ENCODE measurements at regions not wholly inside any gene's neighbourhood (a gene's known extent, or its start where the extent isn't known, plus 50 kb on each side); places are given as distances from the start of the nearest gene placed in this dataset.

DNA sequence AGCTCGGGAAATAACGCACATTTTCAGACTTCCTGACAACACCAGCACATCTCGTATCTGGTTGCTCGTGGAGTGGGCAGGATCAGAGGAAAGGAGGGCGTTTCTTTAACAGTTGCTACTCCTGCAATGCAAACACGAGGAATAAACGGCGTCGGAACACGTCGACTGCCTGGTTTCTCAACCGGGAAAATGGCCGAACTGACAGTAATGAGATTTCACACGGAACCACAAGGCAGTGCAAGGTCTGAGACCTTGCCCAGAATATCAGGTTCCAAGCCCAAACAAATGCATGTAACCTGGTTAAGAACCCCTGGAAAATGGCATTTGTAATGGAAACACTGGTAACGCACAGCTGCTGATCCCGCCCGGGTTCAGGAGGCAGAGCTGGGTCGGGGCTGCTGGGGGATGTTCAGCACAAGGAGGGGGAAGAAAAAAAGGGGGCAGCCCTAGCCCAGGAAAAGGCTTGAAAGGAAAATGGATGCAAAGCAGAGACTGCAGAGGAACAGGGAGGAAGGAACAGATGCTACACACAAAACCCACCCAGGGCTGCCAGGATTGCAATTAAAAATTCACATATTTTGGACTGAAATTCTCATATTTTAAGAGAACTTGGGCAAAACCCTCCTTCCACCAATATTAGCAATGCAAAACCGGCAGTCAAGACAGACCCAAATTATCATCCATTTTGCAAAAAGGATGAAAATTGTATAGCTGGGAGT is 61.6 kb upstream of the KLHL29 start:
- no peak for DNase-seq

DNA sequence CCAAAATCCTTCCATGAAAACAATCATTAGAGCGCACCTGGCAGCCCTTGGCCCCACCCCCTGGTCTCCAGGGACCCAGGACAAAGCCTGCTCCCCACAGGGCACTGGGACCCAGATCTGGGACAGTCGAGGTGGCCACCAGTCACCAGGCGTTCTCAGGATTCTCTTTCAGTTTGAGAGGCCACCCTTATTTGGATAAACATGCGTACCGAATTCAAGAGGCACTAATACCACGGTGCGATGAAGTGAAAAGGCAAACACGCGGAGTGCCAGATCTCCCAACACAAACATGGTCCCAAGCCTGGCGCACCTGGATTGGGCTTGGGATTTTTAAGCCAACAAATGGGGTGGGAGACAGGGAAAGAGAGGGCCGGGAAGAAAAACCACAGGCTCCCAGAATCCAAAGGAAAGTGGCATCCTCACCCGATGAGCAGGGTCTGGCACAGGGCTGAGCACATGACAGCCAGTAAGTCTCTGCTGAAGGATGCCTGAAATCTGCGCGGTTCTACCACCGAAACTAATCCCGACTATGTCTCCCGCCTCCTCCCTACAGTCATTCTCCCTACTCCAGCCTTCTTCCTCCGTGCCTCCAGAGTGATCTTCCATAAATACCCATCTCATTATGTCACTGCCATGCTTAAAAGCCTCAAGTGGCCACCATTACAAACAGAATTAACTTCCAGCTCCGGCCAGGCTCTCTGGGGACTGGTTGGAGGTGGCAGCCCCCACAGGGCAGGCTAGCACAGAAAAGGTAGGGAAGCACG is 60.9 kb upstream of the KLHL29 start:
- DNase-seq = no peak

DNA sequence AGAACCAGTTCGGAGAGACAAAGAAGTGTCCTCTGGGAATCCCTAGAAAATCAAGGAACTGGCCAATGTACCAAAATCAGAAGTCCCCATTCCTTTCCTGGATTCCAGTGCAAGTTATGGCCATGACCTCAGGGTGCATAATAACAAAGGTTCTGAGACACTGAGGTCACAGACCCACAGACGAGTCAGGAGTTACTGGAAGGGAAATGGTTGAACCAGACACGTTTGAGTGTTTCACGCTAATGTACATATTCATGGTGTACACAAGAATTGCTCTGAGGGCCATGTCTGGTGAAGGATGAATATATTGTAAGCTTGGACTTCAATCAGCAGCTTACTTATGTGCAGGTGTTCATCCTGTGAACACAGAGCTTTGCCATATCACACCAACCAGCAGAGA is 58.6 kb upstream of the KLHL29 start:
- no peak for DNase-seq

DNA sequence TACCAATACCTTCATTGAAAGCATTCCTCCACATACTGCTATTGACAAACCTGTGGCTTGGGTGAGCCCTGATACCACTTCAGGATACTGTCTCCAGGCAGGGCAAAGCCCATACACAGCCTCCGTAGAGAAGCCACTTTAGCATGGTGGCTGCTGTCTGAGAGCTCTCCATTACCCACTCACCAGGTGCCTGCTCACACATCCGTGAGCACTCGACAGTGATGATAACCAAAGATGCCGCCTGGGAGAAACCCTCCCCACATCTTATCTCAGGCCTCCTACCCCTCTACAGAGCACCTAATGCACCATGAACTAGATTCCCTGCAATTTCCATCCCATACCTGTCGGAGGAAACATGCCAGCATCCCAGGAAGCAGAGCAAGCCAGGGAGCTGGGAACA is 57.6 kb upstream of the KLHL29 start:
- no peak for DNase-seq

DNA sequence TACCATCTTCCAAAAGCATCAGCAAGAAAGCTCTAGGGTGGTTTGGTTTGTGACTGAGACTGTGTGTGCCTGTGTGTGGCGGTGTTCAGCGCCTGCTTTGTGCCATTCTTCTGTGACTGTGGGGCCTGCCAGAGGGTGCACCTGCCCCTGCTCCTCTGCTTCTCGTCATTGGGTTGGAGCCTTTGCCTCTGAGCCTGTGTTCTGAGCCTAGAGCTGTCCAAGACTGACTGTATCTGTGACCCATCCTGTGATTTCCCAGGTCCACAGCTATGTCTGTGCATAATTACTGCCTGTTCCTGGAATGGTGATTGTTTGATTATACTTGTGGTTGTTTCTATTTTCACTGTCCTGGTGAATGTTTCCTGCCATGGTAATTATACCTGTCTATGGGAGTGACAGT is 57.1 kb upstream of the KLHL29 start:
- no peak for DNase-seq

DNA sequence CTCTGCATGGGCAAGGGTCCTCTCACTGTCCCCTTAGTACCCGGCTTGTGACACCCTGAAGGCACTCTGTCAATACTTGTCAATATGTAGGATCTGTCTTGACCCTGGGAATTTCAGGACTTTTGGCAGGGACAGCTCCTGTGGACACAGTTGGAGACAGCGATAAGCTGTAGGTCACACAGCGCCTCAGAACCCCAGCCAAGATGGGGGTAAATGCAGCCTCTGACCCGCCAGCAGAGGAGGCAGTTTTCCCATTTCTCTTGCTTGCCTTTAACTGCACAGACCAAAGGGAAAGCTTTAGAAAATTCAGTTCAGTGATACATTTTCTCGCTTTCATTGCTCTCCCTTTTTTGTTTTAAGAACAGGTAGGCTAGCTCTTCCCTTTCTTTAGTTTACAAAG is 54.8 kb upstream of the KLHL29 start:
- DNase-seq = peak; percentile 28
